ENCODE measurements at regions not wholly inside any gene's neighbourhood (a gene's known extent, or its start where the extent isn't known, plus 50 kb on each side); places are given as distances from the start of the nearest gene placed in this dataset.

GRCh38 chr1:82931006-82931405, 1067.9 kb downstream of the TTLL7 start:
- TF ChIP-seq EP300 (IDR thresholded peaks at IDR 0.05) (no peak), CTCF (IDR thresholded peaks at IDR 0.05) (no peak)
